Testis (tissue), 2 donors: ENCODE measurements at regions not wholly inside any gene's neighbourhood (a gene's known extent, or its start where the extent isn't known, plus 50 kb on each side); places are given as distances from the start of the nearest gene placed in this dataset.

Experiments used
- POLR2A ChIP-seq: fragments of 450-650 bp; IDR thresholded peaks from one replicate; pipeline ENCODE4 v1.6.1; 2017; ENCODE audit warnings: antibody characterized with exemption, mild to moderate bottlenecking, moderate library complexity
- TF ChIP-seq, protein P1 (sequence below), 3 experiments: fragments of 450-650 bp in 2 of 3; fragments of 200-600 bp in 1 of 3; sonication (generic) in 1 of 3; IDR thresholded peaks; one replicate each; pipeline ENCODE4 v1.5.1; 2016 to 2019; ENCODE audit warnings: antibody characterized with exemption in 3 of 3, mild to moderate bottlenecking in 2 of 3, moderate library complexity in 1 of 3

- TF ChIP-seq POLR2A, result no peak
- TF ChIP-seq, protein P1, sequence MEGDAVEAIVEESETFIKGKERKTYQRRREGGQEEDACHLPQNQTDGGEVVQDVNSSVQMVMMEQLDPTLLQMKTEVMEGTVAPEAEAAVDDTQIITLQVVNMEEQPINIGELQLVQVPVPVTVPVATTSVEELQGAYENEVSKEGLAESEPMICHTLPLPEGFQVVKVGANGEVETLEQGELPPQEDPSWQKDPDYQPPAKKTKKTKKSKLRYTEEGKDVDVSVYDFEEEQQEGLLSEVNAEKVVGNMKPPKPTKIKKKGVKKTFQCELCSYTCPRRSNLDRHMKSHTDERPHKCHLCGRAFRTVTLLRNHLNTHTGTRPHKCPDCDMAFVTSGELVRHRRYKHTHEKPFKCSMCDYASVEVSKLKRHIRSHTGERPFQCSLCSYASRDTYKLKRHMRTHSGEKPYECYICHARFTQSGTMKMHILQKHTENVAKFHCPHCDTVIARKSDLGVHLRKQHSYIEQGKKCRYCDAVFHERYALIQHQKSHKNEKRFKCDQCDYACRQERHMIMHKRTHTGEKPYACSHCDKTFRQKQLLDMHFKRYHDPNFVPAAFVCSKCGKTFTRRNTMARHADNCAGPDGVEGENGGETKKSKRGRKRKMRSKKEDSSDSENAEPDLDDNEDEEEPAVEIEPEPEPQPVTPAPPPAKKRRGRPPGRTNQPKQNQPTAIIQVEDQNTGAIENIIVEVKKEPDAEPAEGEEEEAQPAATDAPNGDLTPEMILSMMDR (IDR thresholded peaks at IDR 0.05), result no peak
These were observed 619.6 kb downstream of the CPS1 start for GRCh38 chr2:211175956-211176355.
